ENCODE measurements at regions not wholly inside any gene's neighbourhood (a gene's known extent, or its start where the extent isn't known, plus 50 kb on each side); places are given as distances from the start of the nearest gene placed in this dataset.

GRCh38 chr7:96831446-96831845, 121.8 kb upstream of the SEM1 start:
- TF ChIP-seq CTCF (IDR thresholded peaks at IDR 0.05): no peak
- TF ChIP-seq POLR2A (IDR thresholded peaks at IDR 0.05): no peak
